NOMO-1 treated with DMSO at 0.1 percent for 48 hours (cell line): ENCODE measurements at regions not wholly inside any gene's neighbourhood (a gene's known extent, or its start where the extent isn't known, plus 50 kb on each side); places are given as distances from the start of the nearest gene placed in this dataset.
"Not testable (repeated sequence)": the region's sequence is repeated elsewhere in the genome, so short reads cannot be mapped to it uniquely, and the experiment has no call there.

Experiments used
- DNase-seq: peaks from one replicate; lab custom pipeline; 2025; ENCODE audit not compliant: unreplicated experiment; lab: John Stamatoyannopoulos, UW

- no peak for DNase-seq
These were observed 495.6 kb upstream of the ISX start for GRCh38 chr22:34570408-34570807.

- DNase-seq = no peak
These were observed 486.4 kb upstream of the ISX start for GRCh38 chr22:34579519-34579918.

- no peak for DNase-seq
These were observed 478.3 kb upstream of the ISX start for GRCh38 chr22:34587357-34588356.

GRCh38 chr22:34588871-34589545 is 476.9 kb upstream of the ISX start:
- DNase-seq = no peak

- DNase-seq = no peak
These were observed 473.7 kb upstream of the ISX start for GRCh38 chr22:34592123-34592740.

- DNase-seq = no peak
These were observed 466.4 kb upstream of the ISX start for GRCh38 chr22:34599567-34599966.

GRCh38 chr22:34604312-34604711 is 461.6 kb upstream of the ISX start:
- DNase-seq = no peak

GRCh38 chr22:34608106-34608505 is 457.9 kb upstream of the ISX start:
- no peak for DNase-seq

GRCh38 chr22:34608540-34609115 is 457.3 kb upstream of the ISX start:
- no peak for DNase-seq

- no peak for DNase-seq
These were observed 456.3 kb upstream of the ISX start for GRCh38 chr22:34609646-34610045.

GRCh38 chr22:34620161-34620560 is 445.8 kb upstream of the ISX start:
- DNase-seq = no peak

GRCh38 chr22:34620832-34621231 is 445.1 kb upstream of the ISX start:
- DNase-seq = no peak

GRCh38 chr22:34622602-34623001 is 443.4 kb upstream of the ISX start:
- DNase-seq = no peak

- DNase-seq = no peak
These were observed 442.4 kb upstream of the ISX start for GRCh38 chr22:34623580-34623979.

- not testable (repeated sequence) for DNase-seq
These were observed 440.1 kb upstream of the ISX start for GRCh38 chr22:34625892-34626291.

- DNase-seq = no peak
These were observed 427.8 kb upstream of the ISX start for GRCh38 chr22:34638128-34638527.

- DNase-seq = no peak
These were observed 426.0 kb upstream of the ISX start for GRCh38 chr22:34639911-34640310.

GRCh38 chr22:34645375-34645774 is 420.6 kb upstream of the ISX start:
- no peak for DNase-seq

- no peak for DNase-seq
These were observed 397.0 kb upstream of the ISX start for GRCh38 chr22:34669001-34669400.

- not testable (repeated sequence) for DNase-seq
These were observed 382.9 kb upstream of the ISX start for GRCh38 chr22:34683031-34683430.

GRCh38 chr22:34684278-34684677 is 381.7 kb upstream of the ISX start:
- not testable (repeated sequence) for DNase-seq
